Fibroblast of lung (primary cell): ENCODE measurements at regions not wholly inside any gene's neighbourhood (a gene's known extent, or its start where the extent isn't known, plus 50 kb on each side); places are given as distances from the start of the nearest gene placed in this dataset.

Experiments used
- DNase-seq, 2 donors: peaks; one replicate each; pipeline versions ENCODE4 v3.0.0 to v3.0.0-alpha.2; 2010; ENCODE audit warnings: low read depth in 2 of 2
- H2AFZ ChIP-seq: 2 replicates; pipeline ENCODE4 v1.5.1; 2012; ENCODE audit warnings: low read length, control low read depth, inconsistent platforms
- H3K27ac ChIP-seq: 2 replicates; pipeline ENCODE4 v1.5.1; 2011; ENCODE audit warnings: low read length, control low read depth; ENCODE audit not compliant: insufficient read depth
- H3K27me3 ChIP-seq: 2 replicates; pipeline ENCODE4 v1.5.1; 2011; ENCODE audit warnings: mild to moderate bottlenecking, low read length; ENCODE audit not compliant: control insufficient read depth, insufficient read depth
- H3K36me3 ChIP-seq: 2 replicates; pipeline ENCODE4 v1.5.1; 2011; ENCODE audit warnings: low read length; ENCODE audit not compliant: control insufficient read depth, insufficient read depth
- H3K4me1 ChIP-seq: 2 replicates; pipeline ENCODE4 v1.5.1; 2011; ENCODE audit warnings: low read length; ENCODE audit not compliant: control insufficient read depth, insufficient read depth; ENCODE audit errors: extremely low read depth
- H3K4me2 ChIP-seq: 2 replicates; pipeline ENCODE4 v1.5.1; 2011; ENCODE audit warnings: low read length, control low read depth; ENCODE audit not compliant: insufficient read depth; ENCODE audit errors: extremely low read depth
- H3K4me3 ChIP-seq, 4 experiments: fragments of 200-600 bp in 1 of 4; sonication (generic) in 1 of 4; replicated peaks in 1 of 4; 2 replicates each; pipeline ENCODE4 v1.5.1; 2011 to 2016; ENCODE audit warnings: low read length in 4 of 4, low read depth in 3 of 4, mild to moderate bottlenecking in 3 of 4, control low read depth in 2 of 4, inconsistent platforms in 1 of 4, mixed read lengths in 1 of 4; ENCODE audit not compliant: insufficient read depth in 1 of 4; ENCODE audit errors: control extremely low read depth in 1 of 4
- H3K79me2 ChIP-seq: 2 replicates; pipeline ENCODE4 v1.5.1; 2012; ENCODE audit warnings: mild to moderate bottlenecking, low read length, inconsistent platforms; ENCODE audit not compliant: control insufficient read depth, insufficient read depth
- H3K9ac ChIP-seq: 2 replicates; pipeline ENCODE4 v1.5.1; 2011; ENCODE audit warnings: mild to moderate bottlenecking, low read length, control low read depth; ENCODE audit not compliant: insufficient read depth
- H3K9me3 ChIP-seq: 2 replicates; pipeline ENCODE4 v1.5.1; 2012; ENCODE audit warnings: low read depth, low read length; ENCODE audit not compliant: control insufficient read depth, insufficient read depth
- H4K20me1 ChIP-seq: 2 replicates; pipeline ENCODE4 v1.5.1; 2011; ENCODE audit warnings: low read length; ENCODE audit not compliant: control insufficient read depth, insufficient read depth; ENCODE audit errors: extremely low read depth
- EZH2 ChIP-seq: IDR thresholded peaks from 2 replicates; pipeline ENCODE4 v1.5.1; 2012; ENCODE audit warnings: low read length, control low read depth, mild to moderate bottlenecking; ENCODE audit errors: missing control alignments
- TF ChIP-seq, protein P1 (sequence below), 2 donors: IDR thresholded peaks in 1 of 2; conservative IDR thresholded peaks in 1 of 2; 1 replicate in 1 of 2; 2 replicates in 1 of 2; pipeline ENCODE4 v1.5.1; 2011 to 2012; ENCODE audit warnings: low read length in 2 of 2, control low read depth in 1 of 2, inconsistent platforms in 1 of 2, low read depth in 1 of 2, mild to moderate bottlenecking in 1 of 2

DNA sequence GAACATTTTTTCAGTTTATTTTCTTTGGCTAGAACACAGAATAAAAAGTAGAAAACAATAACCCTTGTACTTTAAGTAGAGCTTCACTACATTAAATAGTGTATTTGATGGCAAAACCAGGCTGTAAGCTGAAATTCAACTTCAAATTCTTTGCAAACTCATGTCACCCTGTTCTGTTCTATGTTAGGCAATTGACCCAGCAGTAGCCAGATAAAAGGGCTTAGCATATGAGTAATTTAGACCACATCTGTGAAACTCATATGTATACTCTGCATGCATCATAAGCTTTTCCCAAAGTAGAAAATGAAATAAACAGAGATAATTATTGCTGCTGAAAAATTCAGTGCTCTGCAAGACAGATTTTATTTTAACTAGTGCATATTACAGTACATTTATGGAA is 150.2 kb downstream of the GNAI1 start:
- peak; percentile 89 to 95 for DNase-seq

DNA sequence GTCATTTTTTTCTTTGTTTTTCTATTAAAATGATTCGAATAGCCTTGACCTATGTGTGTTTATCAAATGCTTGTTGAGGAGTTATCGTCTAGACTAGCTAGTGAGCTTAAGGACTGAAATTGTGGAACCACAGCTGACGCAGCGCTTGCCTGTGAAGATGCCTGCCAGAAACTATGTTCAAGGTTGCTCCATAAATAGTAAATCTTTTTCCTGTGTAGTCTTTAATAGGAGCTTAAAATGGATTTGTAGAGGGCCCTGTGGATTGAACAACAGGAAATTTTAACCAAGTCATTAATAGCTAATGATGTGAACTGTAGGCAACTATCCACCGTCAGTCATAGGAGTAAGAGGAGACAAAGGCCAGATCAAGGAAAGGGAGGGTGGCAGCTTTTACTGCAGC is 145.1 kb downstream of the GNAI1 start:
- H3K4me1 ChIP-seq: peaks cover 4% of the 10 kb centered on the region
- DNase-seq: peak in 1 of 2 donors; percentile 15
- no peak overlapping the region for H3K4me2 ChIP-seq
- H3K9ac ChIP-seq: no peak overlapping the region
- no peaks in the 10 kb centered on the region for H3K36me3 ChIP-seq
- no peaks in the 10 kb centered on the region for H3K79me2 ChIP-seq
- TF ChIP-seq, protein P1, sequence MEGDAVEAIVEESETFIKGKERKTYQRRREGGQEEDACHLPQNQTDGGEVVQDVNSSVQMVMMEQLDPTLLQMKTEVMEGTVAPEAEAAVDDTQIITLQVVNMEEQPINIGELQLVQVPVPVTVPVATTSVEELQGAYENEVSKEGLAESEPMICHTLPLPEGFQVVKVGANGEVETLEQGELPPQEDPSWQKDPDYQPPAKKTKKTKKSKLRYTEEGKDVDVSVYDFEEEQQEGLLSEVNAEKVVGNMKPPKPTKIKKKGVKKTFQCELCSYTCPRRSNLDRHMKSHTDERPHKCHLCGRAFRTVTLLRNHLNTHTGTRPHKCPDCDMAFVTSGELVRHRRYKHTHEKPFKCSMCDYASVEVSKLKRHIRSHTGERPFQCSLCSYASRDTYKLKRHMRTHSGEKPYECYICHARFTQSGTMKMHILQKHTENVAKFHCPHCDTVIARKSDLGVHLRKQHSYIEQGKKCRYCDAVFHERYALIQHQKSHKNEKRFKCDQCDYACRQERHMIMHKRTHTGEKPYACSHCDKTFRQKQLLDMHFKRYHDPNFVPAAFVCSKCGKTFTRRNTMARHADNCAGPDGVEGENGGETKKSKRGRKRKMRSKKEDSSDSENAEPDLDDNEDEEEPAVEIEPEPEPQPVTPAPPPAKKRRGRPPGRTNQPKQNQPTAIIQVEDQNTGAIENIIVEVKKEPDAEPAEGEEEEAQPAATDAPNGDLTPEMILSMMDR (conservative IDR thresholded peaks at IDR 0.05 in 1 of 2, IDR thresholded peaks at IDR 0.05 in 1 of 2; ENCODE audit: low read depth in 1 of 2, low read length in 2 of 2): no peak
- TF ChIP-seq EZH2: no peak
- H3K27ac ChIP-seq: no peak overlapping the region
- no peaks in the 10 kb centered on the region for H3K9me3 ChIP-seq
- no peaks in the 10 kb centered on the region for H3K27me3 ChIP-seq
- H3K4me3 ChIP-seq: no peak overlapping the region
- no peak overlapping the region for H2AFZ ChIP-seq
- H4K20me1 ChIP-seq: no peaks in the 10 kb centered on the region

More for the DNA sequence above, 150.2 kb downstream of the GNAI1 start:
- Histone ChIP-seq H3K4me2 (no peak overlapping the region), H3K9ac (no peak overlapping the region), H3K79me2 (no peaks in the 10 kb centered on the region), H4K20me1 (no peaks in the 10 kb centered on the region), H3K4me1 (no peaks in the 10 kb centered on the region), H3K27me3 (no peaks in the 10 kb centered on the region), H3K4me3 (no peak overlapping the region), H2AFZ (no peak overlapping the region), H3K27ac (no peak overlapping the region), H3K9me3 (no peaks in the 10 kb centered on the region), H3K36me3 (no peaks in the 10 kb centered on the region)
- TF ChIP-seq, protein P1 (conservative IDR thresholded peaks at IDR 0.05 in 1 of 2, IDR thresholded peaks at IDR 0.05 in 1 of 2; ENCODE audit: low read depth in 1 of 2, low read length in 2 of 2): no peak
- TF ChIP-seq EZH2: no peak

DNA sequence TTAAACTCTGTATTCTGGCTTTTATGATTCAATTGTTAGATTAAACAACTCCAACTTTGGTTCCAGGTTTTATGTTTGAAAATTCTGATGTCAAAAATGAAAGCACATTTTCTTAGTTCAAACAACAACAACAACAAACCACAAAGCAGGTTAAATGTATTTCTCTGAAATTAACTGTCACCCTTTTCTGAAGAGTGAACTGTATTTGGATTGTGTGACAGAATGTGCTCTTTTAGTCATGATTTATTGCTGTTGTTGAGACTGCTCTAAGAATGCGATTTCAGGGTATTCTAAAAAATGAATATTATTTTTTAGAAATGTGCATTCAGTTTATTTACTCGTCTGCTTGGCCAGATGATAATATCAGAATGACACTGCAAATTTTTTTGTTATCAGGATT is 144.1 kb downstream of the GNAI1 start:
- no peak overlapping the region for H3K4me2 ChIP-seq
- no peaks in the 10 kb centered on the region for H3K9me3 ChIP-seq
- peaks cover 4% of the 10 kb centered on the region for H3K4me1 ChIP-seq
- no peak overlapping the region for H3K4me3 ChIP-seq
- TF ChIP-seq, protein P1 (conservative IDR thresholded peaks at IDR 0.05 in 1 of 2, IDR thresholded peaks at IDR 0.05 in 1 of 2; ENCODE audit: low read depth in 1 of 2, low read length in 2 of 2): no peak
- TF ChIP-seq EZH2: no peak
- no peak overlapping the region for H3K27ac ChIP-seq
- no peak for DNase-seq
- H3K79me2 ChIP-seq: no peaks in the 10 kb centered on the region
- no peaks in the 10 kb centered on the region for H3K27me3 ChIP-seq
- H3K36me3 ChIP-seq: no peaks in the 10 kb centered on the region
- H2AFZ ChIP-seq: no peak overlapping the region
- no peak overlapping the region for H3K9ac ChIP-seq
- no peaks in the 10 kb centered on the region for H4K20me1 ChIP-seq
